ENCODE measurements at regions not wholly inside any gene's neighbourhood (a gene's known extent, or its start where the extent isn't known, plus 50 kb on each side); places are given as distances from the start of the nearest gene placed in this dataset.
"Not testable (repeated sequence)": the region's sequence is repeated elsewhere in the genome, so short reads cannot be mapped to it uniquely, and the experiment has no call there.

GRCh38 chr6:87762116-87762515, 60.1 kb upstream of the AKIRIN2 start:
- Histone ChIP-seq H3K27ac (no peak overlapping the region), H3K4me3 (no peak overlapping the region)
- no peak for DNase-seq (ENCODE audit: low spot score)
- no peak for TF ChIP-seq CTCF (IDR thresholded peaks at IDR 0.05)

DNA sequence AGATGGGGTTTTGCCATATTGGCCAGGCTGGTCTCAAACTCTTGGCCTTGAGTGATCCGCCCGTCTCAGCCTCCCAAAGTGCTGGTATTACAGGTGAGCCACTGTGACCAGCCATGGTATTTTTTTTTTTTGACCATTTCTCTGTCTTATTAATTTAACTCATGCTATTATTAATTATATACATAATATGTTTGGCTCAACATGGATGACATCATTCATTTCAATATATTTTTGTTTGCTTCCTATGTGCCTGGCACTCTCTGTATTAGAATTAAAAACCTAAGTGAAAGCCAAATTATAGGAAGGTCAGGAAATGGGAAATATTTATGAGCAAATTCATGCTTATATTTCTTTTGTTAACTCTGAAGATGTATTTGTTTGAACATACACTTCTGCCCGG, 55.8 kb upstream of the AKIRIN2 start:
- TF ChIP-seq CTCF (IDR thresholded peaks at IDR 0.05): no peak
- Histone ChIP-seq H3K27ac (no peak overlapping the region), H3K4me3 (no peak overlapping the region)
- no peak for DNase-seq (ENCODE audit: low spot score)

- no peak for TF ChIP-seq CTCF (IDR thresholded peaks at IDR 0.05)
- Histone ChIP-seq H3K4me3 (no peak overlapping the region), H3K27ac (no peak overlapping the region)
- DNase-seq (ENCODE audit: low spot score): no peak
Observed at GRCh38 chr6:87756858-87757257, 54.8 kb upstream of the AKIRIN2 start.

- no peak for TF ChIP-seq CTCF (IDR thresholded peaks at IDR 0.05)
- no peak overlapping the region for H3K27ac ChIP-seq
- no peak overlapping the region for H3K4me3 ChIP-seq
- DNase-seq (ENCODE audit: low spot score): no peak
Observed at GRCh38 chr6:87755708-87756671, 54.0 kb upstream of the AKIRIN2 start.

DNA sequence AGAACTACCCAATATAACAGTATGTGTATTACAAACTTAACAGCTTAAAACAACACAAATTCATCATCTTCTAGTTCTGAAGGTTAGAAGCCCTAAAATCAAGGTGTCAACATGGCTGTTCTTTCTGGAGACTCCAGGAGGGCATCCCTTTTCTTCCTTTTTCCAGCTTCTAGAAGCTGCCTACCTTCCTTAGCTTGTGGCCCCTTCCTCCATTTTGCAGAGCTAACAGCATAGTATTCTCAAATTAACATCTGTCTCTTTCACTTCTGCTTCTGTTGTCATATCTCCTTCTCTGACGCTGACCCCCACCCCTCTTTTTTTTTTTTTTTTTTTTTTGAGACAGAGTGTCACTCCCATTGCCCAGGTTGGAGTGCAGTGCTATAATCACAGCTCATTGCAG, 52.8 kb upstream of the AKIRIN2 start:
- no peak for TF ChIP-seq CTCF (IDR thresholded peaks at IDR 0.05)
- no peak for DNase-seq (ENCODE audit: low spot score)
- Histone ChIP-seq H3K4me3 (no peak overlapping the region), H3K27ac (no peak overlapping the region)

- no peak for TF ChIP-seq CTCF (IDR thresholded peaks at IDR 0.05)
- no peak for DNase-seq (ENCODE audit: low spot score)
- Histone ChIP-seq H3K27ac (no peak overlapping the region), H3K4me3 (no peak overlapping the region)
Observed at GRCh38 chr6:87753131-87753685, 51.2 kb upstream of the AKIRIN2 start.

DNA sequence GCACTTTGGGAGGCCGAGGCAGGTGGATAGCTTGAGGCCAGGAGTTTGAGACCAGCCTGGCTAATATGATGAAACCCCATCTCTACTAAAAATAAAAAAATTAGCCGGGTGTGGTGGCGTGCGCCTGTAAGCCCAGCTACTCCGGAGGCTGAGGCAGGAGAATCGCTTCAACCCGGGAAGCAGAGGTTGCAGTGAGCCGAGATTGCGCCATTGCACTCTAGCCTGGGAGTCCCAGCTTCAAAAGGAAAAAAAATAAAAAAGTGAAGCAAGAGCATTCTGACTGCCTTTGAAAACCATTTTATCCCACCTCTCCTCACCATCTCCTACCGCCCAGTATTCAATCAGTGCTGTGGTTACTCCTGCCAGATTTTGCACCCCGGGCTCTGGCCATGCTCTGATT, 50.5 kb upstream of the AKIRIN2 start:
- not testable (repeated sequence) for DNase-seq (ENCODE audit: low spot score); H3K27ac ChIP-seq; H3K4me3 ChIP-seq

Measured in coronary artery (tissue), 2 donors.